Testis (tissue), 2 donors: ENCODE measurements at regions not wholly inside any gene's neighbourhood (a gene's known extent, or its start where the extent isn't known, plus 50 kb on each side); places are given as distances from the start of the nearest gene placed in this dataset.

ENCODE experiments used
- DNase-seq: peaks from one replicate; pipeline ENCODE4 v3.0.0-alpha.2; 2019
- H3K27ac ChIP-seq, 2 donors: fragments of 200-600 bp; sonication (generic); one replicate each; pipeline ENCODE4 v1.5.1; 2019
- H3K27me3 ChIP-seq: fragments of 200-600 bp; sonication (generic); one replicate; pipeline ENCODE4 v1.5.1; 2019
- H3K36me3 ChIP-seq: fragments of 200-600 bp; sonication (generic); one replicate; pipeline ENCODE4 v1.5.1; 2017; ENCODE audit warnings: low read depth; ENCODE audit errors: missing control alignments
- H3K4me1 ChIP-seq: fragments of 200-600 bp; sonication (generic); one replicate; pipeline ENCODE4 v1.5.1; 2019
- H3K4me3 ChIP-seq, 2 donors: fragments of 200-600 bp; sonication (generic); one replicate each; pipeline ENCODE4 v1.5.1; 2017 to 2019
- H3K9me3 ChIP-seq: fragments of 200-600 bp; sonication (generic); one replicate; pipeline ENCODE4 v1.5.1; 2017
- CTCF ChIP-seq, 3 experiments: fragments of 450-650 bp in 2 of 3; fragments of 200-600 bp in 1 of 3; sonication (generic) in 1 of 3; IDR thresholded peaks; one replicate each; pipeline ENCODE4 v1.5.1; 2016 to 2019; ENCODE audit warnings: antibody characterized with exemption in 3 of 3, mild to moderate bottlenecking in 2 of 3, moderate library complexity in 1 of 3
- POLR2A ChIP-seq: fragments of 450-650 bp; IDR thresholded peaks from one replicate; pipeline ENCODE4 v1.6.1; 2017; ENCODE audit warnings: antibody characterized with exemption, mild to moderate bottlenecking, moderate library complexity
- WGBS, 2 donors: methylation state at CpG; one replicate each; pipeline ENCODE4 v1.1.5; 2018; 5-methylcytosine and 5-hydroxymethylcytosine counted together
- intact Hi-C: fragments of 100-400 bp; cut with DNase I; formaldehyde crosslinking; loops from one replicate; pipeline ENCODE4 v1.15.1; 2023; ENCODE audit warnings: low total_unique reads

GRCh38 chr17:77323413-77324171 lies 182.8 kb downstream of the SEC14L1 start:
- H3K27ac ChIP-seq: peak overlapping the region; percentile 44 to 77
- peaks cover 39% of the 10 kb centered on the region for H3K4me1 ChIP-seq
- WGBS, 2 donors: 53 to 66% methylated on average over 28 to 36 of the region's 36 CpGs
- DNase-seq: no peak
- no peaks in the 10 kb centered on the region for H3K27me3 ChIP-seq
- no peaks in the 10 kb centered on the region for H3K36me3 ChIP-seq
- TF ChIP-seq POLR2A: no peak
- TF ChIP-seq CTCF (IDR thresholded peaks at IDR 0.05): no peak
- H3K9me3 ChIP-seq: no peaks in the 10 kb centered on the region
- no peak overlapping the region for H3K4me3 ChIP-seq
- intact Hi-C loops: no loop called here

DNA sequence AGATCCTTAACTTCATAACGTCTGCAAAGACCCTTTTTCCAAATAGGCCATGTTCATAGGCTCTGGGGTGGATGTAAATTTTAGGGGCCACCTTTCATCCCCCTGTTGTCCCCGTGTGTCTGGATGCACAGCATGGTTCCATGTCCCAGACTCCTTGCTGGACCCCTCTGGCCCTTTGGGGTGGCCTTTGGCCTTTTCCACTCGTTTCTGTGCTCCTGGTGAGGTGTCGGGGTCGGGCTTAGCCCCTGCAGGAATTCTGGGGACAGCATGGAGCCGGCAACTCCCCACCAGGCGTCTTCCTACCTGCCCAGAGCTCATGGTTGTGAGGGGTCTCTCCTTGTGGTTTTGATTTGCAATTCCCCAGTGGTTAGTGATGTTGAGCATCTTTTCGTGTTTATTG lies 183.5 kb downstream of the SEC14L1 start:
- Histone ChIP-seq H3K9me3 (no peaks in the 10 kb centered on the region), H3K27me3 (no peaks in the 10 kb centered on the region), H3K4me3 (no peak overlapping the region), H3K4me1 (peaks cover 32% of the 10 kb centered on the region), H3K36me3 (no peaks in the 10 kb centered on the region), H3K27ac (peak overlapping the region in 1 of 2 donors; percentile 77)
- no peak for DNase-seq
- TF ChIP-seq POLR2A (no peak), CTCF (IDR thresholded peaks at IDR 0.05) (no peak)
- 86 to 93% methylated on average over 8 of the region's 8 CpGs for WGBS, 2 donors
- intact Hi-C loops: no loop called here

DNA sequence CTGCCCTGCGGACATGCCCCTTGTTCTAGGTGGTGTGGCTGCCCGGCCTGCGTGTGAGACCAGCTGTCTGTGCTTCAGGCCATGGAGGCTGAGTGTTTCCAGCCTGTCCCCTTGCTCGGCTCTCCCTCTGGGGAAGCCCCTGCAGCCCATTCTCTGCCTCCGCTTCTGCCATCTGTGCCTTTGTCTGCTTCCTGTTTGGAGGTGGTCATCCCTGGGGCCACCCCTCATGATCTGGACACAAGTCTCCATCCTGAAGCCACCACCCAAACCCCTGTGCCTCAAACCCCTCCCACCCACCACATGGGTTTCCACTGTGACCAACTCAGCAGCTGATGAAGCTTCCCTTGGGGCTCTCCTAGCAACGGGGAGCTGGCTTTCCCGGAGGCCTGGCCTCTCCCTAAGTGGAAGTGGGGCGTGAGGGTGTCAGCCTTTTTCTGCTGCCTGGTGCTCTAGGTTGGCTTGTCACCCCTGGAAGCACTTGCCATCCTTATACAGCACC lies 184.9 kb downstream of the SEC14L1 start:
- 76 to 91% methylated on average over 7 to 8 of the region's 8 CpGs for WGBS, 2 donors
- Histone ChIP-seq H3K4me3 (no peak overlapping the region), H3K27me3 (no peaks in the 10 kb centered on the region), H3K4me1 (peaks cover 20% of the 10 kb centered on the region), H3K27ac (peak overlapping the region in 1 of 2 donors; percentile 25), H3K9me3 (no peaks in the 10 kb centered on the region), H3K36me3 (no peaks in the 10 kb centered on the region)
- TF ChIP-seq CTCF (IDR thresholded peaks at IDR 0.05) (no peak), POLR2A (no peak)
- no peak for DNase-seq
- intact Hi-C loops: no loop called here

GRCh38 chr17:77326076-77326591 lies 185.4 kb downstream of the SEC14L1 start:
- H3K27me3 ChIP-seq: no peaks in the 10 kb centered on the region
- no peak overlapping the region for H3K27ac ChIP-seq
- H3K4me3 ChIP-seq: no peak overlapping the region
- H3K9me3 ChIP-seq: no peaks in the 10 kb centered on the region
- 95% methylated on average over 17 of the region's 18 CpGs for WGBS, 2 donors
- H3K4me1 ChIP-seq: peaks cover 20% of the 10 kb centered on the region
- no peaks in the 10 kb centered on the region for H3K36me3 ChIP-seq
- intact Hi-C loops: no loop called here
- no peak for DNase-seq
- TF ChIP-seq CTCF (IDR thresholded peaks at IDR 0.05) (no peak), POLR2A (no peak)
